Natural killer cell treated with Interleukin-12 subunit alpha and Interleukin-12 subunit beta and Interleukin-15 and Interleukin-18, amount 100 ng/mL, for 72 hours (primary cell): ENCODE measurements at regions not wholly inside any gene's neighbourhood (a gene's known extent, or its start where the extent isn't known, plus 50 kb on each side); places are given as distances from the start of the nearest gene placed in this dataset.
"Not testable (repeated sequence)": the region's sequence is repeated elsewhere in the genome, so short reads cannot be mapped to it uniquely, and the experiment has no call there.

Experiments used
- ATAC-seq, 2 donors: fragments of 150-1000 bp; cut with Tn5 transposase in 1 of 2; sonication (Bioruptor Pico), chemical (Tn5 transposase) in 1 of 2; 2 replicates each; pipeline ENCODE4 v1.10.0; 2021
- DNase-seq: peaks from one replicate; pipeline ENCODE4 v3.0.0; 2022; ENCODE audit warnings: low spot score
- H3K27ac Mint-ChIP-seq, 2 donors: 1 replicate in 1 of 2; 2 replicates in 1 of 2; pipeline ENCODE4 v1.8.0; 2022; ENCODE audit warnings: mixed read lengths in 2 of 2, mild to moderate bottlenecking in 1 of 2, moderate library complexity in 1 of 2
- H3K27me3 Mint-ChIP-seq, 2 donors: 1 replicate in 1 of 2; 2 replicates in 1 of 2; pipeline ENCODE4 v1.8.0; 2022; ENCODE audit warnings: mixed read lengths in 2 of 2
- H3K36me3 Mint-ChIP-seq: one replicate; pipeline ENCODE4 v1.8.0; 2022; ENCODE audit warnings: mixed read lengths
- H3K4me1 Mint-ChIP-seq, 2 donors: 1 replicate in 1 of 2; 2 replicates in 1 of 2; pipeline ENCODE4 v1.8.0; 2022; ENCODE audit warnings: low read depth in 2 of 2, mixed read lengths in 2 of 2, mild to moderate bottlenecking in 1 of 2
- H3K4me3 Mint-ChIP-seq: one replicate; pipeline ENCODE4 v1.8.0; 2022; ENCODE audit warnings: mixed read lengths
- H3K9me3 Mint-ChIP-seq: 2 replicates; pipeline ENCODE4 v1.8.0; 2022; ENCODE audit warnings: mixed read lengths

GRCh38 chr6:82484737-82485626, 121.4 kb downstream of the TPBG start:
- ATAC-seq: no peak
- no peak overlapping the region for H3K4me3 Mint-ChIP-seq
- H3K36me3 Mint-ChIP-seq: peaks cover 8% of the 10 kb centered on the region
- no peaks in the 10 kb centered on the region for H3K4me1 Mint-ChIP-seq
- DNase-seq: no peak
- H3K27me3 Mint-ChIP-seq: no peaks in the 10 kb centered on the region
- no peak overlapping the region for H3K27ac Mint-ChIP-seq
- peaks cover 14% of the 10 kb centered on the region for H3K9me3 Mint-ChIP-seq

DNA sequence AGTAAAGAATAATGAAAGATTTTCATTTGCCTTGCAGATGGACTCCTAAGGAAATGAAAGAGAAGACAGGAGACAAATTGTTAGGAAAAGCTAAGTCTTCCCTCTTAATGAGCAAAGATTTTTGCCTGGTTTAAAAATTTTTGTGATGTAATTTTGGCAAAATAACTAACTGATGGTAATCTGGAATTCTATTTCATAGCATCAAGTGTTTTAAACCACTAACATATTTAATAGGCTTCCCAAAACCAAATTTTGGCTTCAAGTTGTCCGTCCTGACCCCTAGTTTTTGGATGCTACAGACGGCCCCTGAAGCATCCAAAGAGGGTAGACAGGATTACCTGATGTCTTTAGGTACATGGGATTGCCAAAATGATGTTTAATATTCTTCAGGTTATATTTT, 124.3 kb downstream of the TPBG start:
- H3K4me1 Mint-ChIP-seq: no peaks in the 10 kb centered on the region
- no peak for ATAC-seq
- H3K4me3 Mint-ChIP-seq: no peak overlapping the region
- no peak overlapping the region for H3K27ac Mint-ChIP-seq
- H3K9me3 Mint-ChIP-seq: peaks cover 9% of the 10 kb centered on the region
- peaks cover 8% of the 10 kb centered on the region for H3K36me3 Mint-ChIP-seq
- H3K27me3 Mint-ChIP-seq: no peaks in the 10 kb centered on the region
- DNase-seq: no peak

DNA sequence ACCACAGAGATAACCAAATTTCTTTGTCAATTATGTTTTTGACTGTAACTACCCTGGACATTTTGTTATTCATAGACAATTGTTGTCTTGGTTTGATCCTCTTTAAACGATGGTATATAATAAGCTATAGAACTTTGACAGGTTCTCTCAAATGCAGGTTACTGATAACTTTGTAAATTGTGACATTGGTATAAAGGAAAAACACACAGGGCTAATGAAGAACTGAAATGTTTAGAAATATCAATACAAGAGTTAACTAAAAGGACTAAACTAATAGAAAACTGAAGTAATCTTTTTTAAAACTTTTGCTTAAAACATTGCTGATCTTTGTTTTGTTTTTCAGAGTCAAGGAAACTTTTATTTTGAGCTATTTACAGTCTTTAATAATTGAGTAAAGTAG, 124.8 kb downstream of the TPBG start:
- no peaks in the 10 kb centered on the region for H3K4me1 Mint-ChIP-seq
- ATAC-seq: no peak
- peaks cover 8% of the 10 kb centered on the region for H3K36me3 Mint-ChIP-seq
- DNase-seq: no peak
- peaks cover 9% of the 10 kb centered on the region for H3K9me3 Mint-ChIP-seq
- H3K27me3 Mint-ChIP-seq: no peaks in the 10 kb centered on the region
- H3K4me3 Mint-ChIP-seq: no peak overlapping the region
- no peak overlapping the region for H3K27ac Mint-ChIP-seq

- no peak overlapping the region for H3K27ac Mint-ChIP-seq
- DNase-seq: no peak
- no peaks in the 10 kb centered on the region for H3K9me3 Mint-ChIP-seq
Observed at GRCh38 chr6:82492134-82492533, 128.5 kb downstream of the TPBG start.

DNA sequence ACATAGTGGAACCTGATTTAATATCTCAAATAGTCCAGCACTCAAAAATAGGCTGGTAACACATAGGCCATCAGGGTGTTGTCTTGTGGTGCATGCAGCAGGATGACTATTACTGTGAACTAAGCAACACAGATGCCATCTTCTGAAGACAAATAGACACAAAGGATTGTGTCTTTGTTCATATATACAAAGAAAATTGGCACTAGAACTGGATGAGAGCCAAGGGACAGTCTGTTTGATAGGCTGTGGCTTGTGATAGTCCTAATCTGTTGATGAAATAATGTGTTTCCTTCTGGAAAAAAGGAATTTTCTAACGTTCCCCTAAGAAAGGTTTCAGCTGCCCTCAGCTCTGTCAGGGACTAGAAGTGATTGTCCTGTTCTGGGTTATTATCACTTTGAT, 129.8 kb downstream of the TPBG start:
- H3K9me3 Mint-ChIP-seq: no peaks in the 10 kb centered on the region
- DNase-seq (no peak), ATAC-seq (no peak)
- no peaks in the 10 kb centered on the region for H3K36me3 Mint-ChIP-seq
- no peak overlapping the region for H3K27ac Mint-ChIP-seq
- no peaks in the 10 kb centered on the region for H3K4me1 Mint-ChIP-seq
- no peaks in the 10 kb centered on the region for H3K27me3 Mint-ChIP-seq
- H3K4me3 Mint-ChIP-seq: no peak overlapping the region

More at GRCh38 chr6:82492134-82492533, 128.5 kb downstream of the TPBG start:
- no peaks in the 10 kb centered on the region for H3K27me3 Mint-ChIP-seq
- ATAC-seq: no peak
- H3K4me1 Mint-ChIP-seq: no peaks in the 10 kb centered on the region
- no peak overlapping the region for H3K4me3 Mint-ChIP-seq
- no peaks in the 10 kb centered on the region for H3K36me3 Mint-ChIP-seq

GRCh38 chr6:82494367-82494766, 130.8 kb downstream of the TPBG start:
- ATAC-seq (no peak), DNase-seq (no peak)
- Mint-ChIP-seq H3K36me3 (no peaks in the 10 kb centered on the region), H3K9me3 (no peaks in the 10 kb centered on the region), H3K27me3 (no peaks in the 10 kb centered on the region), H3K4me1 (no peaks in the 10 kb centered on the region), H3K27ac (no peak overlapping the region), H3K4me3 (no peak overlapping the region)

- ATAC-seq, H3K4me3 Mint-ChIP-seq, H3K36me3 Mint-ChIP-seq, H3K4me1 Mint-ChIP-seq, H3K27ac Mint-ChIP-seq, DNase-seq, H3K27me3 Mint-ChIP-seq: not testable (repeated sequence)
- peaks cover 22% of the 10 kb centered on the region for H3K9me3 Mint-ChIP-seq
Observed at GRCh38 chr6:82501901-82502300, 138.3 kb downstream of the TPBG start.

GRCh38 chr6:82506526-82506925, 142.9 kb downstream of the TPBG start:
- DNase-seq (no peak), ATAC-seq (no peak)
- H3K4me1 Mint-ChIP-seq: no peaks in the 10 kb centered on the region
- H3K4me3 Mint-ChIP-seq: no peak overlapping the region
- no peak overlapping the region for H3K27ac Mint-ChIP-seq
- H3K36me3 Mint-ChIP-seq: no peaks in the 10 kb centered on the region
- H3K27me3 Mint-ChIP-seq: no peaks in the 10 kb centered on the region
- peaks cover 13% of the 10 kb centered on the region for H3K9me3 Mint-ChIP-seq

DNA sequence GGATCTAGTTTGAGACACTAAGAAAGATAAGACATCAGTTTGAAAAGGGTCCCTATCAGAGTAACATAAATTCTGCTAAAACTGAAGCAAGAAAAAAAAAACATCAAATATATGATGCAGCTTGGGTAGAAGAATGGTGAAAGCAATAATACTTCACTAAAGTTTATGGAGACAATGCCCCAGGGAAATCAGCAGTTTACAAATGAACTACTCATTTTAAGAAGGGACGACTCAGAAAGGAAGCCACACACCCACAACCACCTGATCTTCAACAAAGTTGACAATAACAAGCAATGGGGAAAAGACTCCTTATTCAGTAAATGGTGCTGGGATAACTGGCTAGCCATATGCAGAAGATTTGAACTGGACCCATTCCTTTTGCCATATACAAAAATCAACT, 143.5 kb downstream of the TPBG start:
- H3K36me3 Mint-ChIP-seq: no peaks in the 10 kb centered on the region

DNA sequence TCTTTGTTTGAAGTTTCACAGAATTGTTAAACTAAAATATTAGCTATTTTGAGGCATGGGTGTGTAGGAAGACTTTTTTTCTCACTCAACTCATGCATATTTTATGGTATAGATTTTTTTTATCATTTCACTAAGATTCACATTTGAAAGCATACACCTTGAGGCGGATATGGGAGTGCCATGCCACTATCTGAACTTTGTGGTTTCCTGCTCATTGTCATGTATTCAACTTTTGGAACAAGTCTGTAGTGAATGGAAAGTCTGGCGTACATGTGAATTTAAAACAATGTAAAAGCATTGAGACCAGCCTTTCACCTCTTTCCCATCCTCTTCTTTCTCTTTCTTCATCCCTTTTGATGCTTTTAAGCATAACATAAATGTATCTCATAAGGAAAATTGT, 147.9 kb downstream of the TPBG start:
- Mint-ChIP-seq H3K27ac (no peak overlapping the region), H3K9me3 (peaks cover 25% of the 10 kb centered on the region), H3K4me3 (no peak overlapping the region), H3K36me3 (peaks cover 7% of the 10 kb centered on the region), H3K27me3 (no peaks in the 10 kb centered on the region), H3K4me1 (no peaks in the 10 kb centered on the region)
- no peak for ATAC-seq
- DNase-seq: no peak

More for the DNA sequence above, 143.5 kb downstream of the TPBG start:
- Mint-ChIP-seq H3K27me3 (no peaks in the 10 kb centered on the region), H3K4me3 (no peak overlapping the region), H3K27ac (no peak overlapping the region), H3K9me3 (peaks cover 13% of the 10 kb centered on the region), H3K4me1 (no peaks in the 10 kb centered on the region)
- no peak for ATAC-seq
- no peak for DNase-seq

DNA sequence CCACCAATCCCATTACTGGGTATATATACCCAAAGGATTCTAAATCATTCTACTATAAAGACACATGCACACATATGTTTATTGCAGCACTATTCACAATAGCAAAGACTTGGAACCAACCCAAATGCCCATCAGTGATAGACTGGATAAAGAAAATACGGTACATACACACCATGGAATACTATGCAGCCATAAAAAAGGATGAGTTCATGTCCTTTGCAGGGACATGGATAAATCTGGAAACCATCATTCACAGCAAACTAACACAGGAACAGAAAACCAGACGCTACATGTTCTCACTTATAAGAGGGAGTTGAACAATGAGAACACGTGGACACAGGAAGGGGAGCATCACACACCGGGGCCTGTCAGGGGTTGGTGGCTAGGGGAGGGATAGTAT, 154.3 kb downstream of the TPBG start:
- H3K36me3 Mint-ChIP-seq, H3K4me1 Mint-ChIP-seq, H3K4me3 Mint-ChIP-seq, DNase-seq, H3K27me3 Mint-ChIP-seq, H3K27ac Mint-ChIP-seq, ATAC-seq: not testable (repeated sequence)
- peaks cover 33% of the 10 kb centered on the region for H3K9me3 Mint-ChIP-seq

- Mint-ChIP-seq H3K27me3 (no peaks in the 10 kb centered on the region), H3K4me3 (no peak overlapping the region), H3K27ac (no peak overlapping the region), H3K4me1 (no peaks in the 10 kb centered on the region), H3K36me3 (no peaks in the 10 kb centered on the region), H3K9me3 (peaks cover 21% of the 10 kb centered on the region)
- ATAC-seq (no peak), DNase-seq (no peak)
Observed at GRCh38 chr6:82521369-82521768, 157.8 kb downstream of the TPBG start.

DNA sequence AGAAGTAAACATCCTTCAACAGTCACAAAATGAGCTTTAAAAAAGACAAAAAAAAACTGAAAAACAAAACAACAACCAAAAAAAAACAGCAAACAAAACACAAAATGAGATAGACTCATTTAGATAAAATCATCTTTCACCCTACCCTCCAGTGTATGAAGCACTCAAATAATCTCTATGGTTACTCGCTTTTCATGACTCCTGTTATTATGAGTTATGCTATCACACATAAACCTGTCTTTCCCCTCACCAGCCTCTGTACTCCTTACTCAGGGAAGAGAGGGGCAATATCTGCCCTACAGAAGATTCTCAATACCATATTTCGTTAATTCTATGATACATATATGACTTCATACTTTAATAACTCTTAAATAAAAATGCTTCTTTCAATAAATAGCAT, 158.2 kb downstream of the TPBG start:
- Mint-ChIP-seq H3K27ac (no peak overlapping the region), H3K4me3 (no peak overlapping the region), H3K27me3 (no peaks in the 10 kb centered on the region), H3K9me3 (peaks cover 21% of the 10 kb centered on the region), H3K36me3 (no peaks in the 10 kb centered on the region), H3K4me1 (no peaks in the 10 kb centered on the region)
- no peak for DNase-seq
- ATAC-seq: no peak

- Mint-ChIP-seq H3K4me1 (no peaks in the 10 kb centered on the region), H3K27me3 (no peaks in the 10 kb centered on the region), H3K36me3 (no peaks in the 10 kb centered on the region), H3K9me3 (peaks cover 18% of the 10 kb centered on the region), H3K4me3 (no peak overlapping the region), H3K27ac (no peak overlapping the region)
- ATAC-seq (no peak), DNase-seq (no peak)
Observed at GRCh38 chr6:82524031-82524430, 160.4 kb downstream of the TPBG start.
